ENCODE measurements at regions not wholly inside any gene's neighbourhood (a gene's known extent, or its start where the extent isn't known, plus 50 kb on each side); places are given as distances from the start of the nearest gene placed in this dataset.

DNA sequence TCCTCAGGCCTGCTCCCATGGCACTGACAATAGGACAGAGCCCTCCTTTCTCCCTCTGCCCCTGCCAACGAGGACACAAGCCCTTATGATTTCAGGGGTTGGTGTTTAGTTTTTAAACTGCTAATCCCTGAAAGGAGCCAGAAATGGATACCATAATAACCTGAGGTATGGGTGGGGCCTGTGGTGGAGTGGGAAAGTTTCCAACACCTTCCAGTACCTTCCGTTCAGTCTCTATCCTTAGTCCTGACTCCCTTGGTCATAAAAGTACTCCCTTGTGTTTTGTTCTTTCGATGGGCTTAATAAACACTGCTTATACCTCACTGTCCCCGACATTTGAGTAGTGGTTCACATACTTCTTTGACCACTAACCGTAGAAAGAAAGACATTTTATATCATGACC is 141.8 kb upstream of the MAGI3 start:
- TF ChIP-seq MXD4 (CRISPR knock-in tag; IDR thresholded peaks at IDR 0.05; ENCODE audit: borderline replicate concordance) = no peak
- TF ChIP-seq, protein P1, sequence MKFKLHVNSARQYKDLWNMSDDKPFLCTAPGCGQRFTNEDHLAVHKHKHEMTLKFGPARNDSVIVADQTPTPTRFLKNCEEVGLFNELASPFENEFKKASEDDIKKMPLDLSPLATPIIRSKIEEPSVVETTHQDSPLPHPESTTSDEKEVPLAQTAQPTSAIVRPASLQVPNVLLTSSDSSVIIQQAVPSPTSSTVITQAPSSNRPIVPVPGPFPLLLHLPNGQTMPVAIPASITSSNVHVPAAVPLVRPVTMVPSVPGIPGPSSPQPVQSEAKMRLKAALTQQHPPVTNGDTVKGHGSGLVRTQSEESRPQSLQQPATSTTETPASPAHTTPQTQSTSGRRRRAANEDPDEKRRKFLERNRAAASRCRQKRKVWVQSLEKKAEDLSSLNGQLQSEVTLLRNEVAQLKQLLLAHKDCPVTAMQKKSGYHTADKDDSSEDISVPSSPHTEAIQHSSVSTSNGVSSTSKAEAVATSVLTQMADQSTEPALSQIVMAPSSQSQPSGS (CRISPR knock-in tag; IDR thresholded peaks at IDR 0.05; ENCODE audit: borderline replicate concordance, low read depth) = no peak
- TF ChIP-seq FOXK1 (CRISPR knock-in tag; IDR thresholded peaks at IDR 0.05) = no peak
- TF ChIP-seq SMAD3 (CRISPR knock-in tag; IDR thresholded peaks at IDR 0.05; ENCODE audit: borderline replicate concordance) = no peak
- TF ChIP-seq HMGA2 (CRISPR knock-in tag; IDR thresholded peaks at IDR 0.05) = no peak
- TF ChIP-seq NR3C1 (CRISPR knock-in tag; conservative IDR thresholded peaks at IDR 0.05; ENCODE audit: low read depth) = no peak
- no peak for TF ChIP-seq KAT7 (CRISPR knock-in tag; IDR thresholded peaks at IDR 0.05; ENCODE audit: borderline replicate concordance)
- TF ChIP-seq ZNF219 (CRISPR knock-in tag; IDR thresholded peaks at IDR 0.05; ENCODE audit: borderline replicate concordance) = no peak
- no peak for TF ChIP-seq ZNF232 (CRISPR knock-in tag; IDR thresholded peaks at IDR 0.05)
- TF ChIP-seq, protein P2, sequence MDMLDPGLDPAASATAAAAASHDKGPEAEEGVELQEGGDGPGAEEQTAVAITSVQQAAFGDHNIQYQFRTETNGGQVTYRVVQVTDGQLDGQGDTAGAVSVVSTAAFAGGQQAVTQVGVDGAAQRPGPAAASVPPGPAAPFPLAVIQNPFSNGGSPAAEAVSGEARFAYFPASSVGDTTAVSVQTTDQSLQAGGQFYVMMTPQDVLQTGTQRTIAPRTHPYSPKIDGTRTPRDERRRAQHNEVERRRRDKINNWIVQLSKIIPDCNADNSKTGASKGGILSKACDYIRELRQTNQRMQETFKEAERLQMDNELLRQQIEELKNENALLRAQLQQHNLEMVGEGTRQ (CRISPR knock-in tag; IDR thresholded peaks at IDR 0.05) = no peak
- TF ChIP-seq, protein P3, sequence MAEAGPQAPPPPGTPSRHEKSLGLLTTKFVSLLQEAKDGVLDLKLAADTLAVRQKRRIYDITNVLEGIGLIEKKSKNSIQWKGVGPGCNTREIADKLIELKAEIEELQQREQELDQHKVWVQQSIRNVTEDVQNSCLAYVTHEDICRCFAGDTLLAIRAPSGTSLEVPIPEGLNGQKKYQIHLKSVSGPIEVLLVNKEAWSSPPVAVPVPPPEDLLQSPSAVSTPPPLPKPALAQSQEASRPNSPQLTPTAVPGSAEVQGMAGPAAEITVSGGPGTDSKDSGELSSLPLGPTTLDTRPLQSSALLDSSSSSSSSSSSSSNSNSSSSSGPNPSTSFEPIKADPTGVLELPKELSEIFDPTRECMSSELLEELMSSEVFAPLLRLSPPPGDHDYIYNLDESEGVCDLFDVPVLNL (CRISPR knock-in tag; IDR thresholded peaks at IDR 0.05; ENCODE audit: borderline replicate concordance, low read depth) = no peak
- no peak for TF ChIP-seq NFE2L1 (CRISPR knock-in tag; IDR thresholded peaks at IDR 0.05)
- no peak for TF ChIP-seq ZNF423 (CRISPR knock-in tag; IDR thresholded peaks at IDR 0.05)
- TF ChIP-seq TEAD1 (CRISPR knock-in tag; IDR thresholded peaks at IDR 0.05) = no peak
- TF ChIP-seq, protein P4, sequence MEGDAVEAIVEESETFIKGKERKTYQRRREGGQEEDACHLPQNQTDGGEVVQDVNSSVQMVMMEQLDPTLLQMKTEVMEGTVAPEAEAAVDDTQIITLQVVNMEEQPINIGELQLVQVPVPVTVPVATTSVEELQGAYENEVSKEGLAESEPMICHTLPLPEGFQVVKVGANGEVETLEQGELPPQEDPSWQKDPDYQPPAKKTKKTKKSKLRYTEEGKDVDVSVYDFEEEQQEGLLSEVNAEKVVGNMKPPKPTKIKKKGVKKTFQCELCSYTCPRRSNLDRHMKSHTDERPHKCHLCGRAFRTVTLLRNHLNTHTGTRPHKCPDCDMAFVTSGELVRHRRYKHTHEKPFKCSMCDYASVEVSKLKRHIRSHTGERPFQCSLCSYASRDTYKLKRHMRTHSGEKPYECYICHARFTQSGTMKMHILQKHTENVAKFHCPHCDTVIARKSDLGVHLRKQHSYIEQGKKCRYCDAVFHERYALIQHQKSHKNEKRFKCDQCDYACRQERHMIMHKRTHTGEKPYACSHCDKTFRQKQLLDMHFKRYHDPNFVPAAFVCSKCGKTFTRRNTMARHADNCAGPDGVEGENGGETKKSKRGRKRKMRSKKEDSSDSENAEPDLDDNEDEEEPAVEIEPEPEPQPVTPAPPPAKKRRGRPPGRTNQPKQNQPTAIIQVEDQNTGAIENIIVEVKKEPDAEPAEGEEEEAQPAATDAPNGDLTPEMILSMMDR (IDR thresholded peaks at IDR 0.05) = no peak
- TF ChIP-seq, protein P5, sequence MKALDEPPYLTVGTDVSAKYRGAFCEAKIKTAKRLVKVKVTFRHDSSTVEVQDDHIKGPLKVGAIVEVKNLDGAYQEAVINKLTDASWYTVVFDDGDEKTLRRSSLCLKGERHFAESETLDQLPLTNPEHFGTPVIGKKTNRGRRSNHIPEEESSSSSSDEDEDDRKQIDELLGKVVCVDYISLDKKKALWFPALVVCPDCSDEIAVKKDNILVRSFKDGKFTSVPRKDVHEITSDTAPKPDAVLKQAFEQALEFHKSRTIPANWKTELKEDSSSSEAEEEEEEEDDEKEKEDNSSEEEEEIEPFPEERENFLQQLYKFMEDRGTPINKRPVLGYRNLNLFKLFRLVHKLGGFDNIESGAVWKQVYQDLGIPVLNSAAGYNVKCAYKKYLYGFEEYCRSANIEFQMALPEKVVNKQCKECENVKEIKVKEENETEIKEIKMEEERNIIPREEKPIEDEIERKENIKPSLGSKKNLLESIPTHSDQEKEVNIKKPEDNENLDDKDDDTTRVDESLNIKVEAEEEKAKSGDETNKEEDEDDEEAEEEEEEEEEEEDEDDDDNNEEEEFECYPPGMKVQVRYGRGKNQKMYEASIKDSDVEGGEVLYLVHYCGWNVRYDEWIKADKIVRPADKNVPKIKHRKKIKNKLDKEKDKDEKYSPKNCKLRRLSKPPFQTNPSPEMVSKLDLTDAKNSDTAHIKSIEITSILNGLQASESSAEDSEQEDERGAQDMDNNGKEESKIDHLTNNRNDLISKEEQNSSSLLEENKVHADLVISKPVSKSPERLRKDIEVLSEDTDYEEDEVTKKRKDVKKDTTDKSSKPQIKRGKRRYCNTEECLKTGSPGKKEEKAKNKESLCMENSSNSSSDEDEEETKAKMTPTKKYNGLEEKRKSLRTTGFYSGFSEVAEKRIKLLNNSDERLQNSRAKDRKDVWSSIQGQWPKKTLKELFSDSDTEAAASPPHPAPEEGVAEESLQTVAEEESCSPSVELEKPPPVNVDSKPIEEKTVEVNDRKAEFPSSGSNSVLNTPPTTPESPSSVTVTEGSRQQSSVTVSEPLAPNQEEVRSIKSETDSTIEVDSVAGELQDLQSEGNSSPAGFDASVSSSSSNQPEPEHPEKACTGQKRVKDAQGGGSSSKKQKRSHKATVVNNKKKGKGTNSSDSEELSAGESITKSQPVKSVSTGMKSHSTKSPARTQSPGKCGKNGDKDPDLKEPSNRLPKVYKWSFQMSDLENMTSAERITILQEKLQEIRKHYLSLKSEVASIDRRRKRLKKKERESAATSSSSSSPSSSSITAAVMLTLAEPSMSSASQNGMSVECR (CRISPR knock-in tag; IDR thresholded peaks at IDR 0.05; ENCODE audit: borderline replicate concordance) = no peak
- TF ChIP-seq ZNF121 (CRISPR knock-in tag; IDR thresholded peaks at IDR 0.05) = no peak
- H3K9me3 Mint-ChIP-seq = no peaks in the 10 kb centered on the region
- ATAC-seq = no peak
- no peak overlapping the region for H3K4me3 Mint-ChIP-seq
- H3K27ac Mint-ChIP-seq = no peak overlapping the region
- H3K27me3 Mint-ChIP-seq (ENCODE audit: low read depth) = no peaks in the 10 kb centered on the region
- DNase-seq (ENCODE audit: low spot score) = no peak
- POLR2A ChIA-PET = no interaction called here
- no peaks in the 10 kb centered on the region for H3K36me3 Mint-ChIP-seq
- CTCF ChIA-PET = no interaction called here
- H3K4me1 Mint-ChIP-seq = peaks cover 20% of the 10 kb centered on the region

DNA sequence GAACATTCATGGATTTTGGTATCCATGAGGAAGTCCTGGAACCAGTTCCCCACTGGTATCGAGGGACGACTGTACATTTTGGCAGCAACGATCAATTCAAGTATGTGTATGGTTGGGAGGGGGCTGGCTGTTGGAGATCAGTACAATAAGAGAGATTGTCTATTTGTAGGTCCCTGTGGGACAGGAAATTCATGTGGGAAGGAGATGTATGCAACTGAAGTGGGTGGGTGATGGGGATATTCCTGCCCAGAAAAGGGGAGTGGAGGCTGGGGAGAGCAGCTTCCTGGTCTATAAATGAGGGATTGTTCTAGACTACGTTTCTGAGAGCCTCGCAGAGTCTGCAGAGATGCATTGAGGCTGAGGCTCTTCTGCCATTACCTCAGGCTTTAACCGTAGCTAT is 140.2 kb upstream of the MAGI3 start:
- no peak for ATAC-seq
- Mint-ChIP-seq H3K9me3 (no peaks in the 10 kb centered on the region), H3K27me3 (ENCODE audit: low read depth) (no peaks in the 10 kb centered on the region), H3K27ac (no peak overlapping the region), H3K4me1 (peaks cover 37% of the 10 kb centered on the region), H3K4me3 (no peak overlapping the region), H3K36me3 (no peaks in the 10 kb centered on the region)
- TF ChIP-seq PRRX2 (CRISPR knock-in tag; IDR thresholded peaks at IDR 0.05) (no peak), NFYB (CRISPR knock-in tag; conservative IDR thresholded peaks at IDR 0.05; ENCODE audit: low read depth) (no peak), ZNF423 (CRISPR knock-in tag; IDR thresholded peaks at IDR 0.05) (no peak), HMGA2 (CRISPR knock-in tag; IDR thresholded peaks at IDR 0.05) (no peak)
- TF ChIP-seq, protein P6, sequence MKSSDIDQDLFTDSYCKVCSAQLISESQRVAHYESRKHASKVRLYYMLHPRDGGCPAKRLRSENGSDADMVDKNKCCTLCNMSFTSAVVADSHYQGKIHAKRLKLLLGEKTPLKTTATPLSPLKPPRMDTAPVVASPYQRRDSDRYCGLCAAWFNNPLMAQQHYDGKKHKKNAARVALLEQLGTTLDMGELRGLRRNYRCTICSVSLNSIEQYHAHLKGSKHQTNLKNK (CRISPR knock-in tag; IDR thresholded peaks at IDR 0.05) = no peak
- TF ChIP-seq, protein P7, sequence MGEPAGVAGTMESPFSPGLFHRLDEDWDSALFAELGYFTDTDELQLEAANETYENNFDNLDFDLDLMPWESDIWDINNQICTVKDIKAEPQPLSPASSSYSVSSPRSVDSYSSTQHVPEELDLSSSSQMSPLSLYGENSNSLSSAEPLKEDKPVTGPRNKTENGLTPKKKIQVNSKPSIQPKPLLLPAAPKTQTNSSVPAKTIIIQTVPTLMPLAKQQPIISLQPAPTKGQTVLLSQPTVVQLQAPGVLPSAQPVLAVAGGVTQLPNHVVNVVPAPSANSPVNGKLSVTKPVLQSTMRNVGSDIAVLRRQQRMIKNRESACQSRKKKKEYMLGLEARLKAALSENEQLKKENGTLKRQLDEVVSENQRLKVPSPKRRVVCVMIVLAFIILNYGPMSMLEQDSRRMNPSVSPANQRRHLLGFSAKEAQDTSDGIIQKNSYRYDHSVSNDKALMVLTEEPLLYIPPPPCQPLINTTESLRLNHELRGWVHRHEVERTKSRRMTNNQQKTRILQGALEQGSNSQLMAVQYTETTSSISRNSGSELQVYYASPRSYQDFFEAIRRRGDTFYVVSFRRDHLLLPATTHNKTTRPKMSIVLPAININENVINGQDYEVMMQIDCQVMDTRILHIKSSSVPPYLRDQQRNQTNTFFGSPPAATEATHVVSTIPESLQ (CRISPR knock-in tag; IDR thresholded peaks at IDR 0.05) = no peak
- POLR2A ChIA-PET = no interaction called here
- CTCF ChIA-PET = no interaction called here
- no peak for DNase-seq (ENCODE audit: low spot score)

All from WTC11 (cell line).